HL-60 (cell line): ENCODE measurements at regions not wholly inside any gene's neighbourhood (a gene's known extent, or its start where the extent isn't known, plus 50 kb on each side); places are given as distances from the start of the nearest gene placed in this dataset.

ENCODE experiments used
- DNase-seq, 2 experiments: peaks; one replicate each; pipeline ENCODE4 v3.0.0-alpha.2; 2010 to 2020; ENCODE audit warnings: low read depth in 1 of 2, low spot score in 1 of 2
- H3K27ac ChIP-seq: fragments of 250-450 bp; sonication (Bioruptor Pico); replicated peaks from 2 replicates; pipeline ENCODE4 v1.5.1; 2020; ENCODE audit warnings: mild to moderate bottlenecking, moderate library complexity
- H3K27me3 ChIP-seq: fragments of 250-450 bp; sonication (Bioruptor Pico); 2 replicates; pipeline ENCODE4 v1.5.1; 2021; ENCODE audit warnings: mild to moderate bottlenecking, moderate library complexity; ENCODE audit not compliant: insufficient read depth, poor library complexity, severe bottlenecking
- H3K4me3 ChIP-seq: replicated peaks from 2 replicates; pipeline ENCODE4 v1.5.1; 2011; ENCODE audit warnings: mild to moderate bottlenecking, control low read depth, low read length; ENCODE audit not compliant: insufficient read depth
- GABPA ChIP-seq: IDR thresholded peaks from 2 replicates; pipeline ENCODE4 v1.6.1; 2012; ENCODE audit warnings: low read depth
- POLR2AphosphoS5 ChIP-seq: IDR thresholded peaks from 2 replicates; pipeline ENCODE4 v1.6.1; 2012; ENCODE audit warnings: low read depth
- SPI1 ChIP-seq: IDR thresholded peaks from 2 replicates; pipeline ENCODE4 v1.6.1; 2012; ENCODE audit warnings: low read depth, mild to moderate bottlenecking, borderline replicate concordance
- TF ChIP-seq, protein P1 (sequence below): IDR thresholded peaks from 2 replicates; pipeline ENCODE4 v1.6.1; 2012; ENCODE audit warnings: low read depth; ENCODE audit not compliant: insufficient replicate concordance
- TF ChIP-seq, protein P2 (sequence below): IDR thresholded peaks from one replicate; pipeline ENCODE4 v1.5.1; 2011; ENCODE audit warnings: low read length, control low read depth, inconsistent platforms; ENCODE audit not compliant: insufficient read depth

DNA sequence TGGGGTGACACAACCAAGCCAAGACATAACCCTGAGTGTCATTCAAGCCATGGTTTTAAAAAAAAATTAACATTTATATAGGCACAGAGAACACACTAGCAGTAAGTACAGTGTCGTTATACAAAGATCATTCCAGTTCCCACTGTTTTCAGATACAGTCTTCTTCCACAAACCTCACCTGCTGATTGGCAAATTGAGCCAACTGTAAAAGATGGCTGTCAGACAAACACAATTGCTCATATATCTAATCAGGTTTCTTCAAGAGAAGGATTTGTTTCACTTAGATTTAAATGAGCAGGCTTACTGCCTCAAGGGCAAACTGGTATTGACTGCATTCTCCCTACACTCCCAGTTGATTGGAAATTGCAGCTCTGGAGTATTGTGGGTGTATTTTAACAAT is 308.9 kb downstream of the RBM26 start:
- Histone ChIP-seq H3K27me3 (no peaks in the 10 kb centered on the region), H3K4me3 (no peak overlapping the region), H3K27ac (no peak overlapping the region)
- TF ChIP-seq SPI1 (no peak), POLR2AphosphoS5 (no peak), GABPA (no peak)
- TF ChIP-seq, protein P1, sequence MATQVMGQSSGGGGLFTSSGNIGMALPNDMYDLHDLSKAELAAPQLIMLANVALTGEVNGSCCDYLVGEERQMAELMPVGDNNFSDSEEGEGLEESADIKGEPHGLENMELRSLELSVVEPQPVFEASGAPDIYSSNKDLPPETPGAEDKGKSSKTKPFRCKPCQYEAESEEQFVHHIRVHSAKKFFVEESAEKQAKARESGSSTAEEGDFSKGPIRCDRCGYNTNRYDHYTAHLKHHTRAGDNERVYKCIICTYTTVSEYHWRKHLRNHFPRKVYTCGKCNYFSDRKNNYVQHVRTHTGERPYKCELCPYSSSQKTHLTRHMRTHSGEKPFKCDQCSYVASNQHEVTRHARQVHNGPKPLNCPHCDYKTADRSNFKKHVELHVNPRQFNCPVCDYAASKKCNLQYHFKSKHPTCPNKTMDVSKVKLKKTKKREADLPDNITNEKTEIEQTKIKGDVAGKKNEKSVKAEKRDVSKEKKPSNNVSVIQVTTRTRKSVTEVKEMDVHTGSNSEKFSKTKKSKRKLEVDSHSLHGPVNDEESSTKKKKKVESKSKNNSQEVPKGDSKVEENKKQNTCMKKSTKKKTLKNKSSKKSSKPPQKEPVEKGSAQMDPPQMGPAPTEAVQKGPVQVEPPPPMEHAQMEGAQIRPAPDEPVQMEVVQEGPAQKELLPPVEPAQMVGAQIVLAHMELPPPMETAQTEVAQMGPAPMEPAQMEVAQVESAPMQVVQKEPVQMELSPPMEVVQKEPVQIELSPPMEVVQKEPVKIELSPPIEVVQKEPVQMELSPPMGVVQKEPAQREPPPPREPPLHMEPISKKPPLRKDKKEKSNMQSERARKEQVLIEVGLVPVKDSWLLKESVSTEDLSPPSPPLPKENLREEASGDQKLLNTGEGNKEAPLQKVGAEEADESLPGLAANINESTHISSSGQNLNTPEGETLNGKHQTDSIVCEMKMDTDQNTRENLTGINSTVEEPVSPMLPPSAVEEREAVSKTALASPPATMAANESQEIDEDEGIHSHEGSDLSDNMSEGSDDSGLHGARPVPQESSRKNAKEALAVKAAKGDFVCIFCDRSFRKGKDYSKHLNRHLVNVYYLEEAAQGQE = no peak
- TF ChIP-seq, protein P2, sequence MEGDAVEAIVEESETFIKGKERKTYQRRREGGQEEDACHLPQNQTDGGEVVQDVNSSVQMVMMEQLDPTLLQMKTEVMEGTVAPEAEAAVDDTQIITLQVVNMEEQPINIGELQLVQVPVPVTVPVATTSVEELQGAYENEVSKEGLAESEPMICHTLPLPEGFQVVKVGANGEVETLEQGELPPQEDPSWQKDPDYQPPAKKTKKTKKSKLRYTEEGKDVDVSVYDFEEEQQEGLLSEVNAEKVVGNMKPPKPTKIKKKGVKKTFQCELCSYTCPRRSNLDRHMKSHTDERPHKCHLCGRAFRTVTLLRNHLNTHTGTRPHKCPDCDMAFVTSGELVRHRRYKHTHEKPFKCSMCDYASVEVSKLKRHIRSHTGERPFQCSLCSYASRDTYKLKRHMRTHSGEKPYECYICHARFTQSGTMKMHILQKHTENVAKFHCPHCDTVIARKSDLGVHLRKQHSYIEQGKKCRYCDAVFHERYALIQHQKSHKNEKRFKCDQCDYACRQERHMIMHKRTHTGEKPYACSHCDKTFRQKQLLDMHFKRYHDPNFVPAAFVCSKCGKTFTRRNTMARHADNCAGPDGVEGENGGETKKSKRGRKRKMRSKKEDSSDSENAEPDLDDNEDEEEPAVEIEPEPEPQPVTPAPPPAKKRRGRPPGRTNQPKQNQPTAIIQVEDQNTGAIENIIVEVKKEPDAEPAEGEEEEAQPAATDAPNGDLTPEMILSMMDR = no peak
- DNase-seq = no peak

DNA sequence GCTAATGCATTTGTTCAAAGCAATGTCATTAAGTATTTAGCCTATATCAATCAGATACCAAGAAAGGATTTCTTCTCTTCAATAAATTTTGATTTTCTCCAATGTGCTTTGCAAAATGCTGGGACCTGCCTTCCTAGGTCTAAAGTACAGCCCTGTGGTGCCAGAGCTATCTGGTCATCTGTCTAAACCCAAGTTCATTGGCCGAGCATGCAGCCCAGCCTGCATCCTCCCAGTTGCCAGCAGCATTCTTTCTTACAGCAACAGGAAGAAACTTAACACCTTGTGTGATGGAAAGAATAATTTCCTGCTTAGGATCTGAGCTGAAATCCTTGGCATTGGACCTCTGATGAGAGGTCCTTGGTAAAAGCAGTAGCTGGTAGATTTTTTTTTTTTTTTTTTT is 310.0 kb downstream of the RBM26 start:
- no peak overlapping the region for H3K27ac ChIP-seq
- H3K27me3 ChIP-seq = no peaks in the 10 kb centered on the region
- no peak for TF ChIP-seq SPI1
- TF ChIP-seq GABPA = no peak
- no peak for TF ChIP-seq POLR2AphosphoS5
- TF ChIP-seq, protein P1 = no peak
- TF ChIP-seq, protein P2 = no peak
- no peak for DNase-seq
- H3K4me3 ChIP-seq = no peak overlapping the region

GRCh38 chr13:79090552-79091124 is 315.4 kb downstream of the RBM26 start:
- peak in 1 of 2 experiments; percentile 35 for DNase-seq
- Histone ChIP-seq H3K27ac (no peak overlapping the region), H3K4me3 (no peak overlapping the region), H3K27me3 (no peaks in the 10 kb centered on the region)
- TF ChIP-seq GABPA (no peak), POLR2AphosphoS5 (no peak), SPI1 (no peak)
- TF ChIP-seq, protein P2 = no peak
- TF ChIP-seq, protein P1 = no peak
